ENCODE measurements at regions not wholly inside any gene's neighbourhood (a gene's known extent, or its start where the extent isn't known, plus 50 kb on each side); places are given as distances from the start of the nearest gene placed in this dataset.

DNA sequence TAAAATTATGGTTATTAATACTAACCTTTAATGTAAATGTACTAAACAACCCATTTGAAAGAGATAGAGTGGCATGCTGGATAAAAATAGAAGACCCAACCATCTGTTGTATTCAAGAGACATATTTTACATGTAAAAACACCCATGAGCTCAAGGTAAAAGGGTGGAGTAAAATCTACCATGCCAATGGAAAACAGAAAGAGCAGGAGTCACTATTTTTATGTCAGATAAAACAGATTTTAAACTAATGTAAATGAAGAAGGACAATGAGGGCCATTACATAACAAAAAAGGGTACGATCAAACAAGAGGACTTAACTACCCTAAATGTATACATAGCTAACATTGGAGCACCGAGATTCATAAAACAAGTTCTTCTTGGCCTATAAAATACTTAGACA is 66.3 kb downstream of the ITM2A start:
- peaks cover 7% of the 10 kb centered on the region; the same call in 1 of the 2 replicates for H3K9me3 ChIP-seq
- no peaks in the 10 kb centered on the region for H3K27me3 ChIP-seq (ENCODE audit: low read depth)
- peak in 1 of 2 experiments; percentile 98 for DNase-seq (ENCODE audit: low spot score in 2 of 2)
- no peaks in the 10 kb centered on the region; the same call in 1 of the 2 replicates for H3K36me3 ChIP-seq (replicated peaks)
- in situ Hi-C loops (cut with MboI; ENCODE audit: low sequenced_read_pairs) = no loop called here
- peaks cover 25% of the 10 kb centered on the region for H3K4me1 ChIP-seq
- H3K4me3 ChIP-seq = no peak overlapping the region

DNA sequence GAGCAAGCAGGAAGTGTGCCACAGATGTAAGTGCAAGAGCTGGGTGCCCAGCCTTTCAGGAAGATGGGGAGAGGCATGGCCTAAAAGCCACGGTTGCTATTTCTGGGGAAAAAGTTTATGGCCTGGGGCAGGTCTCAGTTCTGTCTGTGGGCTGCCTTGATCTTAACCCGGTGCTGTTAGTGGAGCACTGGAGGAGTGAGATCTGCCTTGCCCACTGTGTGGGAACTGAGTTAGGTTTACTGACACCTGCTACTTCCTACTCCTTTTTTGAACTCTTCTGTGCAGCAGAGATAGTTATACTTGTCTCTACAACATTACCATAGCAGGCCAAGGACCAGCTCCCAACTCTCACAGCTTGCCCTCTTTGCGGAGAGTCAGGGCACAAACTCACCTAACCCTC is 76.5 kb downstream of the ITM2A start:
- Histone ChIP-seq H3K27me3 (ENCODE audit: low read depth) (no peaks in the 10 kb centered on the region), H3K4me3 (no peak overlapping the region), H3K4me1 (no peaks in the 10 kb centered on the region; the same call in 1 of the 2 replicates), H3K36me3 (replicated peaks) (no peaks in the 10 kb centered on the region), H3K9me3 (no peaks in the 10 kb centered on the region)
- in situ Hi-C loops (cut with MboI; ENCODE audit: low sequenced_read_pairs) = loop anchor here (10.0 kb wide), 1 partner anchor 154 kb away; no protein-coding TSS in a partner anchor
- DNase-seq (ENCODE audit: low spot score in 2 of 2) = no peak

DNA sequence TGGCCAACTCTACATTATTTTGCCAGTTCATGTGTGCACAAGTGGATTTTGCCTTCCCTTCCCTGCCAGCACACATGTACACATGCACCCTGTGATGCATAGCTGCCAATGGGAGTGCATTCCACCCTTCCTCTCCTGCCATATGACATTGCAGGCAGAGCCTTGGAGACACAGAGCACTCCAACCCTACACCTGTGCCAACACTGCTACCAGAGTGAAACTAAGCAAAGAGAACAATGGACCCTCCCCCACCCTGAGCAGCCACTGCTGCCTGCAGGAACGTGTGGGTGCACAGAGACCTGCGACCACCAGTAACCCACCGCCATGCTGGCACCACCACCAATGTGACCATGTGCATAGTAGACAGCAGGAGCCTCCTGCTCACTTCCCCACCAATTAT is 78.4 kb downstream of the ITM2A start:
- in situ Hi-C loops (cut with MboI; ENCODE audit: low sequenced_read_pairs) = no loop called here
- DNase-seq (ENCODE audit: low spot score in 2 of 2) = no peak
- H3K4me1 ChIP-seq = peaks cover 6% of the 10 kb centered on the region
- H3K27me3 ChIP-seq (ENCODE audit: low read depth) = no peaks in the 10 kb centered on the region
- H3K36me3 ChIP-seq (replicated peaks) = no peaks in the 10 kb centered on the region
- no peaks in the 10 kb centered on the region for H3K9me3 ChIP-seq
- H3K4me3 ChIP-seq = no peak overlapping the region

DNA sequence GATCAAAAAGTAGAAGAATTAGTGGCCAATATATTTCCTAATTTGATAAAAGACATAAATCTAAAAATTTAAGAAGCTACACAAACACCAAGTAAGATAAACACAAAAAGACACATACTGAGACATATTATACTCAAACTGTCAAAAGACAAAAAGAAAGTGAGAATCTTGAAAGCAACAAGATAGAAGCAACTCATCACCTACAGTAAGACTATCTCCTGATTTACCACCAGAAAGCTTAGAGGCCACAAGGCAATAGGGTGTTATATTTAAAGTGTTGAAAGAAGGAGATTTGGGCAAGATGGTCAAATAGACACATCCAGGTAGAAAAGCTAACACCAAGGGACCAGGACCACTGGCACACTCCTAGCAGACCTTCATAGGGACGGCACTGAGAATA is 79.4 kb downstream of the ITM2A start:
- in situ Hi-C loops (cut with MboI; ENCODE audit: low sequenced_read_pairs) = no loop called here
- DNase-seq (ENCODE audit: low spot score in 2 of 2) = no peak
- peaks cover 9% of the 10 kb centered on the region for H3K4me1 ChIP-seq
- H3K9me3 ChIP-seq = no peaks in the 10 kb centered on the region
- no peak overlapping the region for H3K4me3 ChIP-seq
- no peaks in the 10 kb centered on the region for H3K27me3 ChIP-seq (ENCODE audit: low read depth)
- H3K36me3 ChIP-seq (replicated peaks) = no peaks in the 10 kb centered on the region

DNA sequence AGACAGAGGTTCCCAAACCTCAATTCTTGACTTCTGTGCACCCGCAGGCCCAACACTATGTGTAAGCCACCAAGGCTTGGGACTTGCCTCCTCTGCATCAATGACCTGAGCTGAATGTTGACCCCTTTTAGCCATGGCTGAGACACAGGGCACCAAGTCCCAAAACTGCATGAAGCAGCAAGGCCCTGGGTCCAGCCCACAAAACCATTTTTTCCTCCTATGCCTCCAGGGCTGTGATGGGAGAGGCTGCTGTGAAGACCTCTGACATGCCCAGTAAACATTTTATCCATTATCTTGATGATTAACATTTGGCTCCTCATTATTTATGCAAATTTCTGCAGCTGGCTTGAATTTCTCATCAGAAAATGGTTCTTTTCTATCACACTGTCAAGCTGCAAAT is 85.4 kb downstream of the ITM2A start:
- Histone ChIP-seq H3K36me3 (replicated peaks) (no peaks in the 10 kb centered on the region), H3K9me3 (no peaks in the 10 kb centered on the region; the same call in 1 of the 2 replicates), H3K4me1 (peaks cover 9% of the 10 kb centered on the region), H3K27me3 (ENCODE audit: low read depth) (no peaks in the 10 kb centered on the region), H3K4me3 (no peak overlapping the region)
- in situ Hi-C loops (cut with MboI; ENCODE audit: low sequenced_read_pairs) = no loop called here
- no peak for DNase-seq (ENCODE audit: low spot score in 2 of 2)

DNA sequence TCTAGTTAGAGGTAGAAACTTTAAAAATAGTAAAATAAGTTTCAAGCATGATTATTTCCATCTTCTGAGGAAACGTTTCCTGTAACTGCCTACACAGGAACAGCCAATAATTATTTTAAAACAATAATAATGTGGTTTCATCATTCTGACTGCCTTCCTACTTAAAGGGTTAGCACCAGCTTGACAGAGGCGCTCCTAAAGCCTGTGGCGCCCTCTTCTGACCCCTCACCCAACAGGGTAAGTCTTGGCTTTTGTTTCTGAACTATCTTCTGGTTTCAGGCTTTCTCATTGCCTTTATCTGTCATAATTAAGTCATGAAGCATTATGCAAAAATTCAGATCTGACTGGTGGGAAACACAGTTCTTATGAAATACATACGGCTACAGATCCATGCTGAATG is 96.7 kb downstream of the ITM2A start:
- in situ Hi-C loops (cut with MboI; ENCODE audit: low sequenced_read_pairs) = no loop called here
- Histone ChIP-seq H3K4me1 (no peaks in the 10 kb centered on the region), H3K9me3 (no peaks in the 10 kb centered on the region), H3K27me3 (ENCODE audit: low read depth) (no peaks in the 10 kb centered on the region), H3K4me3 (no peak overlapping the region), H3K36me3 (replicated peaks) (no peaks in the 10 kb centered on the region)
- DNase-seq (ENCODE audit: low spot score in 2 of 2) = peak; percentile 57 to 69

DNA sequence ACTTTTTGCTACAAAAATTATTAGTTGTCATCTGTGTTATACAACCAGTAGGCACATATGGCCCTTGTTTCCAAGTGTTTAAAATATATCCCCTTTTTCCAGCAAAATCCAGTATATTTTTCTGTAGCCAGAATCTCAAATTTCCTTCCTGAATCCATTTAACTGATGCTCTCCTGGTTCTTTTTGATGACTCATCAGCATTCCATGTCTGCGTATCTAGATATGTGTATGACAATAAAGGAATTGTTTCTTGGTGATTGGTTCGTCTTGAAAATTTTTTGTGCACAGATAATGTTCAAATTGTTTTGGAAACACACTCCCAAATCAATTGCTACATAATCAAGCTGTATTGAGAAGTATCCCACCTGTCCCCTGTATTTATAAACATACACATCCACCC is 98.3 kb downstream of the ITM2A start:
- in situ Hi-C loops (cut with MboI; ENCODE audit: low sequenced_read_pairs) = no loop called here
- Histone ChIP-seq H3K9me3 (no peaks in the 10 kb centered on the region), H3K36me3 (replicated peaks) (no peaks in the 10 kb centered on the region), H3K27me3 (ENCODE audit: low read depth) (no peaks in the 10 kb centered on the region), H3K4me1 (no peaks in the 10 kb centered on the region), H3K4me3 (no peak overlapping the region)
- no peak for DNase-seq (ENCODE audit: low spot score in 2 of 2)

DNA sequence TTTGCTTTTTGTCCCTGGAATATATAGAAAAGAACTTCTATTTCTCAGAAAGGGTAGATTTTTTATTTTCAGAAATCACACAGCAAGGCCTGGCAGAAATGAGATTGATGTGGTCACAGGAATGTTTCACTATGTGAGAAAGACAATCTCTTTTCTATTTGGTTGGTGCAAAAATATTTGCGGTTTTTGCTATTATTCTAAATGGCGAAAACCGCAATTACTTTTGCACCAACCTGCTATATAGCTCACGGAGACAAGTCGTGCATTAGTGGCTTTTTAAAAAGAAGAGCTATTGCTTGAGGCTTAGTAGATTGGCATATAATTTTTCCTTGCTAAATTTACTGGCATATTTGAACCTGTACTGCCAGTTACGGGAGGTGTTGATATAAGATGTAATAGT is 100.4 kb downstream of the ITM2A start:
- H3K36me3 ChIP-seq (replicated peaks) = no peaks in the 10 kb centered on the region
- H3K4me3 ChIP-seq = no peak overlapping the region
- in situ Hi-C loops (cut with MboI; ENCODE audit: low sequenced_read_pairs) = no loop called here
- H3K9me3 ChIP-seq = no peaks in the 10 kb centered on the region
- H3K4me1 ChIP-seq = no peaks in the 10 kb centered on the region
- DNase-seq (ENCODE audit: low spot score in 2 of 2) = no peak
- H3K27me3 ChIP-seq (ENCODE audit: low read depth) = no peaks in the 10 kb centered on the region

DNA sequence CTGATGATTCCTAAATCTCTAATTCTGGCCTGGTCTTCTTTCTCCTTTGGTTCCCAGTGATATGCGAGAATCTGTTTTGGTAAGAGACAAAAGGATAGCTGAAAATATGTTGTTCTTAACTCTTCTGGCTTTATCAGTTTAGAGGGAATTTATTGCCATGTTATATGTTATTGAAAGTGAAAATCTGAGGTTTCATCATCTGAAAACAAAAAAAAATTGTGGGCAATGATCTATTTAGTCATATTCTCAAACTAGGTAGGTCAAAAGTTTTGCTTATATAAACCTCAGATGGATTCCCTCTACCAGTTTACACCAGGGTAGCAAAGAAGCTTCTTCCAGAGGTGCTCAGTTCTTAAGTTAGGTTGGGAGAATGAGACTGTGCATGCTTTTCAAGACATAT is 103.6 kb downstream of the ITM2A start:
- no peak for DNase-seq (ENCODE audit: low spot score in 2 of 2)

DNA sequence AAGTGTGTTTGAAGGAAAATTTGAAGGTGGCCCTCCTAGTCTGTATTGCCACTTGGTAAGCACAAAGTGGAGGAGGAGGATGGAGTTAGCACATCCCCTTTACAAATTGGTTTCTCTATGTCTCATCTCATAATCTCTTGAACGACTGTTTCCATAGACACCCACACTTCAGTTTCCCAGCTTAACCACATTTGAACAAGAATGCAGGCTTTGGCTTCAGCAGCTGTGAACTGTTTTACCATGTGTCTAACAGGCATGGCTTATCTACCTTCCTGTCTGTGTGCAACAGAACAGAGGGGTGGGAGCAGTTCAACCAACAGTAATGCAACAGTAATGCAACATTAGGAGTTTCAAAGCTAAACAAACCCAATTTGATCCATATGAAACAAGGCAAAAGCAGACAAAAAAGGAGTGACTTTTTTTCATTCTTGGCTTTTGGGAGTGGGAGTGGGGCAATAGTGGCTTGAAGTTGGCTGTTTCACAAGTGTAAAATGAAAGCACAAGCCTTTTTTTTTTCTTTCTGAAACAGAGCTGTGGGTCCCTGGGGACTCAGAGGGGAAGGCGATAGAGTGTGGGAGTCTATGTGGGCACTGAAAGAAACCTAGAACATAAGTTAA is 108.0 kb downstream of the ITM2A start:
- in situ Hi-C loops (cut with MboI; ENCODE audit: low sequenced_read_pairs) = no loop called here
- H3K36me3 ChIP-seq (replicated peaks) = no peaks in the 10 kb centered on the region
- no peak overlapping the region for H3K4me3 ChIP-seq
- DNase-seq (ENCODE audit: low spot score in 2 of 2) = peak in 1 of 2 experiments; percentile 10
- no peaks in the 10 kb centered on the region for H3K9me3 ChIP-seq
- no peaks in the 10 kb centered on the region for H3K4me1 ChIP-seq
- no peaks in the 10 kb centered on the region for H3K27me3 ChIP-seq (ENCODE audit: low read depth)

More for the DNA sequence above, 103.6 kb downstream of the ITM2A start:
- Histone ChIP-seq H3K9me3 (no peaks in the 10 kb centered on the region), H3K4me1 (no peaks in the 10 kb centered on the region), H3K27me3 (ENCODE audit: low read depth) (no peaks in the 10 kb centered on the region), H3K4me3 (no peak overlapping the region), H3K36me3 (replicated peaks) (no peaks in the 10 kb centered on the region)
- in situ Hi-C loops (cut with MboI; ENCODE audit: low sequenced_read_pairs) = no loop called here

DNA sequence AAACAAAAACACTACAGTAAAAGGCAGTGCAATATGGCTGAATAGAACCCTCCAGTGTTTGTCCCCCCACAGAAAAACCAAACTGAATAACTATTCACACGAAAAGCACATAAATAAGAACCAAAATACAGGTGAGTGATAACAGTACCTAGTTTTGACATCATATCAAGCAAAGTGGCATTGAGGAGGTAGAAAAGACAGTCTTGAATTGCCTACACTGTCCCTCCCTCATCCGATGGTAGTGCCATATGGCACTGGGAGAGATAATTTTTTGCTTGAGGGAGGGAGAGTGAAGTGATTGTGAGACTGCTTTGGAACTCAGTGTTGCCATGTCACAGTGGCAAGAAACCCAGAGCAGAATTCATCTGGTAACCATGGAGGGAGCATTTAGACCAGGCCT is 99.2 kb downstream of the GPR174 start:
- H3K27me3 ChIP-seq (ENCODE audit: low read depth) = no peaks in the 10 kb centered on the region
- no peak for DNase-seq (ENCODE audit: low spot score in 2 of 2)
- no peak overlapping the region for H3K4me3 ChIP-seq
- H3K36me3 ChIP-seq (replicated peaks) = no peaks in the 10 kb centered on the region
- no peaks in the 10 kb centered on the region for H3K4me1 ChIP-seq
- no peaks in the 10 kb centered on the region for H3K9me3 ChIP-seq
- in situ Hi-C loops (cut with MboI; ENCODE audit: low sequenced_read_pairs) = no loop called here

DNA sequence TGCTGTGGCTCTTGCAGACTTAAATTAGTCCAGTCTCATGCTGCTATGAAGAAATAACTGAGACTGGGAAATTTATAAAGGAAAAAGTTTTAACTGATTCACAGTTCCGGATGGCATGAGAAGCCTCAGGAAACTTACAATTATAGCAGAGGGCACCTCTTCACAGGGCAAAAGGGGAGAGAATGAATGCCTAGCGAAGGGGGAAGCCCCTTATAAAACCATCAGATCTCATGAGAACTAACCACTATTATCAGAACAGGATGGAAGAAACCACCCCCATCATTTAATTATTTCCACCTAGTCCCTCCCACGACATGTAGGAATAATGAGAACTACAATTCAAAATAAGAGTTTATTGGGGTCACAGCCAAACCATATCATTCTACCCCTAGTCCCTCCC is 91.4 kb downstream of the GPR174 start:
- DNase-seq (ENCODE audit: low spot score in 2 of 2) = no peak
- H3K4me1 ChIP-seq = no peaks in the 10 kb centered on the region
- no peaks in the 10 kb centered on the region for H3K27me3 ChIP-seq (ENCODE audit: low read depth)
- in situ Hi-C loops (cut with MboI; ENCODE audit: low sequenced_read_pairs) = no loop called here
- no peaks in the 10 kb centered on the region for H3K9me3 ChIP-seq
- no peaks in the 10 kb centered on the region for H3K36me3 ChIP-seq (replicated peaks)
- no peak overlapping the region for H3K4me3 ChIP-seq

DNA sequence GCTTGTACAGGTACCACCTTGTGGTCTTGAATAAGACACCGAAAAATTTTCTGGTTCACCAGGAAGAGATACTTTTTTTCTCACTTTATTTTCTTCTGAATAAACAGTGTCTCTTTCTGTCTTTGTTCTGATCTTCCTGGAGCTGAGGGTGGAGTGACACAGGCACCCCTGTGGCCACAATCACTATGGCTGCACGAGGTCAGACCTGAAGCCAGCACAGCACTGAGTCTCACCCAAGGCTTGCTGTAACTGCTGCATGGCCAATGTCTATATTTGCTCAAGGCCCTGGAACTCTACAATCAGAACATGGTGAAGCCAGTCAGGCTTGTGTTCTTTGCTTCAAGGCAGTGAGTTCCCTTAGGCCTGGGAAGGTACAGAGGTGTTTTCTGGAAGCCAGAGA is 87.2 kb downstream of the GPR174 start:
- H3K4me1 ChIP-seq = no peaks in the 10 kb centered on the region
- no peaks in the 10 kb centered on the region for H3K27me3 ChIP-seq (ENCODE audit: low read depth)
- H3K9me3 ChIP-seq = no peaks in the 10 kb centered on the region
- H3K36me3 ChIP-seq (replicated peaks) = no peaks in the 10 kb centered on the region
- in situ Hi-C loops (cut with MboI; ENCODE audit: low sequenced_read_pairs) = no loop called here
- no peak overlapping the region for H3K4me3 ChIP-seq
- no peak for DNase-seq (ENCODE audit: low spot score in 2 of 2)
